Cardiac muscle cell (in vitro differentiated cells and primary cell): ENCODE measurements at regions not wholly inside any gene's neighbourhood (a gene's known extent, or its start where the extent isn't known, plus 50 kb on each side); places are given as distances from the start of the nearest gene placed in this dataset.

Experiments used
- DNase-seq, 2 donors: peaks; one replicate each; pipeline versions ENCODE4 v3.0.0 to v3.0.0-alpha.2; 2010 to 2017; ENCODE audit warnings: low read depth in 1 of 2, low spot score in 1 of 2
- H3K27ac ChIP-seq: fragments of 200-600 bp; sonication (generic); 2 replicates; pipeline ENCODE4 v1.5.1; 2016
- H3K27me3 ChIP-seq: fragments of 200-600 bp; sonication (generic); 2 replicates; pipeline ENCODE4 v1.6.0; 2016; ENCODE audit warnings: control low read depth
- H3K36me3 ChIP-seq: fragments of 200-600 bp; sonication (generic); 2 replicates; pipeline ENCODE4 v1.5.1; 2016; ENCODE audit warnings: control low read depth
- H3K4me1 ChIP-seq: fragments of 200-600 bp; sonication (generic); 2 replicates; pipeline ENCODE4 v1.8.1; 2017; ENCODE audit warnings: low read depth, mild to moderate bottlenecking, mixed run types
- H3K4me3 ChIP-seq: fragments of 200-600 bp; sonication (generic); 2 replicates; pipeline ENCODE4 v1.5.1; 2016; ENCODE audit warnings: mild to moderate bottlenecking
- H3K9me3 ChIP-seq: fragments of 200-600 bp; sonication (generic); 2 replicates; pipeline ENCODE4 v1.5.1; 2017; ENCODE audit warnings: low read depth, mild to moderate bottlenecking, control low read depth
- CTCF ChIP-seq: IDR thresholded peaks from 2 replicates; pipeline ENCODE4 v1.5.1; 2012; ENCODE audit warnings: low read depth, mild to moderate bottlenecking, low read length

GRCh38 chr11:130765406-130765805, 150.9 kb downstream of the SNX19 start:
- peaks cover 12% of the 10 kb centered on the region for H3K4me1 ChIP-seq
- DNase-seq, result no peak
- H3K4me3 ChIP-seq, result no peak overlapping the region
- no peak for TF ChIP-seq CTCF
- H3K36me3 ChIP-seq, result no peaks in the 10 kb centered on the region
- H3K9me3 ChIP-seq, result no peaks in the 10 kb centered on the region
- no peak overlapping the region for H3K27ac ChIP-seq
- H3K27me3 ChIP-seq, result no peaks in the 10 kb centered on the region

GRCh38 chr11:130765951-130766649, 150.2 kb downstream of the SNX19 start:
- no peaks in the 10 kb centered on the region for H3K36me3 ChIP-seq
- TF ChIP-seq CTCF, result no peak
- no peaks in the 10 kb centered on the region for H3K9me3 ChIP-seq
- no peak overlapping the region for H3K4me3 ChIP-seq
- no peak overlapping the region for H3K27ac ChIP-seq
- DNase-seq, result no peak
- peaks cover 12% of the 10 kb centered on the region for H3K4me1 ChIP-seq
- no peaks in the 10 kb centered on the region for H3K27me3 ChIP-seq

- no peak overlapping the region for H3K27ac ChIP-seq
- H3K4me1 ChIP-seq, result peaks cover 10% of the 10 kb centered on the region
- no peak for DNase-seq
- no peaks in the 10 kb centered on the region for H3K36me3 ChIP-seq
- no peak overlapping the region for H3K4me3 ChIP-seq
- TF ChIP-seq CTCF, result no peak
- no peaks in the 10 kb centered on the region for H3K9me3 ChIP-seq
- H3K27me3 ChIP-seq, result no peaks in the 10 kb centered on the region
Measured at GRCh38 chr11:130766650-130767565, 149.4 kb downstream of the SNX19 start.

GRCh38 chr11:130769782-130770535, 146.3 kb downstream of the SNX19 start:
- no peak for TF ChIP-seq CTCF
- Histone ChIP-seq H3K9me3 (no peaks in the 10 kb centered on the region), H3K27ac (no peak overlapping the region), H3K4me3 (no peak overlapping the region), H3K4me1 (no peaks in the 10 kb centered on the region), H3K27me3 (no peaks in the 10 kb centered on the region), H3K36me3 (no peaks in the 10 kb centered on the region)
- no peak for DNase-seq

- H3K36me3 ChIP-seq, result no peaks in the 10 kb centered on the region
- H3K4me1 ChIP-seq, result no peaks in the 10 kb centered on the region
- no peaks in the 10 kb centered on the region for H3K27me3 ChIP-seq
- no peak overlapping the region for H3K27ac ChIP-seq
- DNase-seq, result no peak
- no peak for TF ChIP-seq CTCF
- no peak overlapping the region for H3K4me3 ChIP-seq
- no peaks in the 10 kb centered on the region for H3K9me3 ChIP-seq
Measured at GRCh38 chr11:130771708-130772107, 144.6 kb downstream of the SNX19 start.
